Adrenal gland (tissue), 9 donors: ENCODE measurements at regions not wholly inside any gene's neighbourhood (a gene's known extent, or its start where the extent isn't known, plus 50 kb on each side); places are given as distances from the start of the nearest gene placed in this dataset.

Experiments
- DNase-seq, 7 donors: peaks; one replicate each; pipeline ENCODE4 v3.0.0-alpha.2; 2019 to 2020
- H3K27ac ChIP-seq, 5 donors: fragments of 200-600 bp; sonication (generic) in 4 of 5; 1 replicate in 3 of 5; 2 replicates in 2 of 5; pipeline versions ENCODE4 v1.5.1 to v1.8.0; 2016 to 2020; ENCODE audit warnings: mild to moderate bottlenecking in 1 of 5
- H3K27me3 ChIP-seq: fragments of 200-600 bp; 2 replicates; pipeline ENCODE4 v1.8.0; 2021
- H3K36me3 ChIP-seq, 2 donors: fragments of 200-600 bp; replicated peaks in 1 of 2; 1 replicate in 1 of 2; 2 replicates in 1 of 2; pipeline versions ENCODE4 v1.5.1 to v1.8.0; 2018 to 2022
- H3K4me1 ChIP-seq, 2 donors: fragments of 200-600 bp; replicated peaks in 1 of 2; 1 replicate in 1 of 2; 2 replicates in 1 of 2; pipeline versions ENCODE4 v1.5.1 to v1.8.0; 2018 to 2021
- H3K4me3 ChIP-seq, 4 donors: fragments of 200-600 bp; sonication (generic) in 3 of 4; one replicate each; pipeline ENCODE4 v1.5.1; 2016 to 2018
- H3K9me3 ChIP-seq, 3 donors: fragments of 200-600 bp; sonication (generic) in 1 of 3; replicated peaks in 1 of 3; 1 replicate in 2 of 3; 2 replicates in 1 of 3; pipeline versions ENCODE4 v1.5.1 to v1.8.0; 2016 to 2021
- CTCF ChIP-seq, 6 experiments: fragments of 450-650 bp in 4 of 6; fragments of 200-600 bp in 2 of 6; sonication (generic) in 1 of 6; IDR thresholded peaks; 1 replicate in 5 of 6; 2 replicates in 1 of 6; pipeline versions ENCODE4 v1.5.1 to v1.8.0; 2016 to 2021; ENCODE audit warnings: antibody characterized with exemption in 6 of 6, mild to moderate bottlenecking in 2 of 6, moderate library complexity in 1 of 6
- POLR2A ChIP-seq, 2 donors: fragments of 450-650 bp; IDR thresholded peaks; one replicate each; pipeline ENCODE4 v1.6.1; 2017; ENCODE audit warnings: antibody characterized with exemption in 2 of 2, mild to moderate bottlenecking in 2 of 2, moderate library complexity in 1 of 2
- WGBS, 4 donors: extraction: QIAGEN DNeasy Blood & Tissue Kit in 2 of 4; methylation state at CpG; one replicate each; pipeline versions ENCODE4 v1.1.5 to v1.1.7; 2013 to 2017; 5-methylcytosine and 5-hydroxymethylcytosine counted together
- intact Hi-C, 2 donors: fragments of 100-400 bp; cut with DNase I; formaldehyde crosslinking; loops; one replicate each; pipeline versions ENCODE4 v1.14.1 to v1.15.0; 2022 to 2023
- donor health status: healthy with polysubstance abuse.
- donor health status: Bipolar disorder and iron deficiency.
- donor health status: DM: yes; HTN: yes; CAD: no.
- donor health status: DM: no; HTN: no; CAD: no.
- donor health status: DM: no; HTN: no; CAD: no.

DNA sequence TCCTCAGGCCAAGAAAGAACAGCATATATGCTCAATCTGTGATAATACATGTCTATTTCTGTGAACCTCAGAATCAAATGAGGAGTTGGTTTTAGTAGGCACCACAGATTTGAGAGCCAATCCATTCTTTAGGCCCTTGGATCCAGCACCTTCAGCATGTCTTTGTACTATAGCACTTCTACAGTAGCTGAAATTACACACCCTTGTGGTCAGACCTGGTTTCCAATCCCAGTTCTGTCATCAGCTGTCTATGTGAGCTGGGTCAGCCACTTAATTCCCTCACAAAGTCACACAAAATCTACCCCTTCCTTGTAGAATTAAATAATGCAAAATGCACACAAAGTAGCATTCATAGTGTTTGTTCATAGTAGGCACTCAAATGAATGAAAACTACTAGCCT lies 381.3 kb upstream of the LARGE1 start:
- intact Hi-C loops, result no loop called here
- TF ChIP-seq POLR2A (IDR thresholded peaks at IDR 0.05) (no peak), CTCF (IDR thresholded peaks at IDR 0.05) (no peak)

DNA sequence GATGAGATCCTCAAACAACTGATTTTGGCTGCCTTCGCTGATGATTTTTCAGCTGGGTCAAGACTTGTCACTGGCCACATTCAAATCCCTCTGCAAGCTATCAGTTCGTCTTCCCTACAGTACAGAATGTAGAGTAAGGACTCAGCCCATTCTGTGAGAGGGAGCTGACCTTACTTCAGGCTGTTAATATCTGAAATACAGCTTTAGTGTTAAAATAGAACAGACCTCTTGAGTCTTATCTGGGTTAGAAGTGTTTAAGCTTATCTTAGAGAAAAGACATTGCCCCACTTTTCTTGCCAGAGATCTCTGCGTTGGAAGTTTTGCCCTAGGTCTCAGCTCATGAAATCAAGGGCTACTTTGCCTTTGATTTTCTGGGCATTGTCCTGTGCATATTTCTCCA lies 383.4 kb upstream of the LARGE1 start:
- Histone ChIP-seq H3K27ac (no peak overlapping the region), H3K27me3 (no peaks in the 10 kb centered on the region), H3K36me3 (no peaks in the 10 kb centered on the region), H3K4me3 (no peak overlapping the region), H3K9me3 (no peaks in the 10 kb centered on the region), H3K4me1 (no peaks in the 10 kb centered on the region)
- DNase-seq, result no peak
- WGBS, 4 donors, result 57 to 79% (median 65%) methylated on average over 3 of the region's 3 CpGs
- intact Hi-C loops, result no loop called here
- no peak for TF ChIP-seq CTCF (IDR thresholded peaks at IDR 0.05)
- no peak for TF ChIP-seq POLR2A (IDR thresholded peaks at IDR 0.05)

More for the DNA sequence above, 381.3 kb upstream of the LARGE1 start:
- DNase-seq, result no peak
- Histone ChIP-seq H3K9me3 (no peaks in the 10 kb centered on the region), H3K27ac (no peak overlapping the region), H3K36me3 (no peaks in the 10 kb centered on the region), H3K4me3 (no peak overlapping the region), H3K27me3 (no peaks in the 10 kb centered on the region), H3K4me1 (no peaks in the 10 kb centered on the region)

DNA sequence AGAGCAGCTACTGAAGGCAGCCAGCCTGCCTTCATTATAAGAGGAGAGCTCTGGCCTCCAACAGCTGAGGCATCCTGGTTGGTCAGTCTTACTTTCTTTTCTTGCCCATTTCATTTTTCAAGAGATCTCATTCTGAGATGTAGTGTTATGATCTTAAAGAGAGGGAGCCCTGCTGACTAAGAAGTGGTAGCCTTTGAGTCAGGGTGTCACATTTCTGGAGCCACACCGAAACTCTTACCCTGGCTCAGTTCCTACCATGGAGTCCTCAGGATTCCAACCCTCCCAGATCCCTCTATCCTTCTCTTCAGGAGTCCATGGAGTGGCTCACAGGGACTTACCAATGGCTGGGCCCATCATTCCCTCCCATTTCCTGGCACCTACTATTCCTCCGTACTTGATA lies 386.1 kb upstream of the LARGE1 start:
- no peaks in the 10 kb centered on the region for H3K27me3 ChIP-seq
- no peak for DNase-seq
- H3K9me3 ChIP-seq, result no peaks in the 10 kb centered on the region
- WGBS, 4 donors, result 83 to 100% (median 86%) methylated on average over 2 of the region's 2 CpGs
- no peaks in the 10 kb centered on the region for H3K4me1 ChIP-seq
- H3K27ac ChIP-seq, result no peak overlapping the region
- no peaks in the 10 kb centered on the region for H3K36me3 ChIP-seq
- intact Hi-C loops, result no loop called here
- H3K4me3 ChIP-seq, result no peak overlapping the region
- no peak for TF ChIP-seq POLR2A (IDR thresholded peaks at IDR 0.05)
- no peak for TF ChIP-seq CTCF (IDR thresholded peaks at IDR 0.05)

DNA sequence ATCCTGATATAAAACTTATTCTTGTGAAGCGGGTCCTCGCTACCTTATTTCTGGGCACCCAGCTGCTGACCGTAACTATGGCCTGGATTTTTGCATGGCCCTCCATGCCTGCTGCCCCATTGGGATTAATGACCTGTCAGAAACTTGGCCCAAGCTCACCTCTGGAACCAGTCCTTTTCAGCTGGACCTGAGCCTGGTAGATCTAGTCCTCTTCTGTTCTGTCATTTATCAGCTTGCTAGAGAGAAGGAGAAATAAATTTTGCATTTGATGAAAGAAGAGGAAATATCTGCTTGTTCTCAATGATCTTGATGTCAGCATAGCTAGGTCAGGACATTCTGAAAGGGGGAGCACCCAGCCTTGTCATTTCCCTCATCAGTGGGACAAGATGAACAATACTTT lies 387.8 kb upstream of the LARGE1 start:
- 86 to 93% (median 88%) methylated on average over 3 of the region's 3 CpGs for WGBS, 4 donors
- Histone ChIP-seq H3K36me3 (no peaks in the 10 kb centered on the region), H3K27ac (no peak overlapping the region), H3K4me1 (no peaks in the 10 kb centered on the region), H3K4me3 (no peak overlapping the region), H3K9me3 (no peaks in the 10 kb centered on the region), H3K27me3 (no peaks in the 10 kb centered on the region)
- intact Hi-C loops, result no loop called here
- TF ChIP-seq POLR2A (IDR thresholded peaks at IDR 0.05) (no peak), CTCF (IDR thresholded peaks at IDR 0.05) (no peak)
- no peak for DNase-seq
